ENCODE measurements at regions not wholly inside any gene's neighbourhood (a gene's known extent, or its start where the extent isn't known, plus 50 kb on each side); places are given as distances from the start of the nearest gene placed in this dataset.

DNA sequence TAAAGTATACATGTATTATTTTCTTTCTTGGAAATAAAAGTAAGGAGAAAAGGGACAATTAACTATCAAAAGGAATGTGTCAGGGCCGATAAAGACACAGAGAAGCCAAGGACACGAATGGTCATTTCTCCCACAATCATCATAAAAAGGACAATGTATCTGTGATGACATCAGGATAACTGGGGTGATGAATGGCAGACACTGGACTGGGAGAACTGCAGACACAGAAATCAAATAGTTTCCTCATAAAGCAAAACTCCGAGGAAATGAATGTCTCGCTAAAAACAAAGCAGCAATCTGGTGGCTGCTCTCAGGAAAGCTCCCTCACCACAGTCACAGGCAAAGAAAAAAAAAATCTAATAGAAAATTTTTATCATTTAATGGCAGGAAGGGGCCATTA lies 69.3 kb upstream of the NPY start:
- Histone ChIP-seq H3K27me3 (no peaks in the 10 kb centered on the region), H3K4me3 (no peak overlapping the region), H3K9me3 (no peaks in the 10 kb centered on the region), H3K27ac (no peak overlapping the region), H3K36me3 (no peaks in the 10 kb centered on the region), H3K4me1 (no peaks in the 10 kb centered on the region)
- WGBS, 2 donors, result 51% methylated on average over 4 of the region's 4 CpGs
- TF ChIP-seq, protein P1, sequence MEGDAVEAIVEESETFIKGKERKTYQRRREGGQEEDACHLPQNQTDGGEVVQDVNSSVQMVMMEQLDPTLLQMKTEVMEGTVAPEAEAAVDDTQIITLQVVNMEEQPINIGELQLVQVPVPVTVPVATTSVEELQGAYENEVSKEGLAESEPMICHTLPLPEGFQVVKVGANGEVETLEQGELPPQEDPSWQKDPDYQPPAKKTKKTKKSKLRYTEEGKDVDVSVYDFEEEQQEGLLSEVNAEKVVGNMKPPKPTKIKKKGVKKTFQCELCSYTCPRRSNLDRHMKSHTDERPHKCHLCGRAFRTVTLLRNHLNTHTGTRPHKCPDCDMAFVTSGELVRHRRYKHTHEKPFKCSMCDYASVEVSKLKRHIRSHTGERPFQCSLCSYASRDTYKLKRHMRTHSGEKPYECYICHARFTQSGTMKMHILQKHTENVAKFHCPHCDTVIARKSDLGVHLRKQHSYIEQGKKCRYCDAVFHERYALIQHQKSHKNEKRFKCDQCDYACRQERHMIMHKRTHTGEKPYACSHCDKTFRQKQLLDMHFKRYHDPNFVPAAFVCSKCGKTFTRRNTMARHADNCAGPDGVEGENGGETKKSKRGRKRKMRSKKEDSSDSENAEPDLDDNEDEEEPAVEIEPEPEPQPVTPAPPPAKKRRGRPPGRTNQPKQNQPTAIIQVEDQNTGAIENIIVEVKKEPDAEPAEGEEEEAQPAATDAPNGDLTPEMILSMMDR (IDR thresholded peaks at IDR 0.05), result no peak
- TF ChIP-seq POLR2A (IDR thresholded peaks at IDR 0.05), result no peak
- intact Hi-C loops (cut with DNase I), result no loop called here
- no peak for DNase-seq

DNA sequence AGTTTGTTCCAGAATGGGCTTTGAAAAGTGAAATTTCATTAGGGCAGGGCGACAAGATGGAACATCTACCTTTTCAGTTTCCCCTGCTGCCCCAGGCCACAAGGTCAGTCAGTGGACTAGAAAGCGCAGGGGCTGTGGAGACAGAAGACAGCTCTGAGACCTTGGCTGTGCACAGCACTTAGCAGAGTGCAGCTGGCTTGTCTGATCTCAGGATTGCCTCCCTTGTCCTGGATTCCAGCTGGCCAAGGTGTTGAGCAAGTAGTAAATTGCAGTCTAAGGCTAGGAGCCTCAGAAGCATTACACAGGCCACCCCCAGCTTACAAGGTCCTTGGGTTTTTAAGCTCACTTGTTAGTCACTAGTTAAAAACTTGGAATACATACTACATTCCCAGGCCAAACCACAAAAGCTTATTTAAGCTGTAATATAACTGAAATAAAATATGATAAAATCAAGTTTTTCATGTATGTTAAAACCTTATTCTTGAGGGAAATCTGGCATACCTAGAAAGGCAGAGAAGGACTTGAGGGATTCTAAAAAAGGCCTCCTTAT lies 67.3 kb upstream of the NPY start:
- H3K27ac ChIP-seq, result no peak overlapping the region
- no peaks in the 10 kb centered on the region for H3K27me3 ChIP-seq
- DNase-seq, result no peak
- TF ChIP-seq, protein P1 (IDR thresholded peaks at IDR 0.05), result no peak
- no peaks in the 10 kb centered on the region for H3K36me3 ChIP-seq
- no peaks in the 10 kb centered on the region for H3K4me1 ChIP-seq
- intact Hi-C loops (cut with DNase I), result no loop called here
- 82% methylated on average over 2 of the region's 2 CpGs; no CpG with 5 or more reads in 1 of the 2 donors for WGBS, 2 donors
- H3K9me3 ChIP-seq, result no peaks in the 10 kb centered on the region
- H3K4me3 ChIP-seq, result no peak overlapping the region

DNA sequence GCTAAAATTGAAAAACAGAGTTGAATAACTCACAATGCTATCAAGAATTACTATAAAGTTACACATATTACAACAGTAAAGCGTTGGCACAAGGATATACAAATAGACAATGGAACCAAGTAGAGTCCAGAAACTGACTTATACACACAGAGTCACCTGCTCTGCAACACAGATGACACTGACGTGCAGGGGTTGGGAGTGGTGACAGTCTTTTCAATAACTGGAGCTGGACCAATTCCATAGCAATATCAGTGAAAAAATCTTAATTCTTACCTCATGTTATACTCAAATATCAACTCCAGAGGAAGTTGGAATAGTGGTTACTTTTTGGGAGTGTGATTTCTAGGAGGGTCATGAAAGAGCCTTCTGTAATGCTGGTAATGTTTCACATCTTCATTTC lies 62.5 kb upstream of the NPY start:
- no peak overlapping the region for H3K27ac ChIP-seq
- DNase-seq, result no peak
- H3K27me3 ChIP-seq, result no peaks in the 10 kb centered on the region
- TF ChIP-seq, protein P1 (IDR thresholded peaks at IDR 0.05), result no peak
- no peak for TF ChIP-seq POLR2A (IDR thresholded peaks at IDR 0.05)
- intact Hi-C loops (cut with DNase I), result no loop called here
- H3K4me1 ChIP-seq, result no peaks in the 10 kb centered on the region
- H3K36me3 ChIP-seq, result no peaks in the 10 kb centered on the region
- WGBS, 2 donors, result 48 to 63% methylated on average over 2 of the region's 2 CpGs
- H3K4me3 ChIP-seq, result no peak overlapping the region
- peaks cover 0 to 17% (median 0%) of the 10 kb centered on the region in 3 donors for H3K9me3 ChIP-seq

DNA sequence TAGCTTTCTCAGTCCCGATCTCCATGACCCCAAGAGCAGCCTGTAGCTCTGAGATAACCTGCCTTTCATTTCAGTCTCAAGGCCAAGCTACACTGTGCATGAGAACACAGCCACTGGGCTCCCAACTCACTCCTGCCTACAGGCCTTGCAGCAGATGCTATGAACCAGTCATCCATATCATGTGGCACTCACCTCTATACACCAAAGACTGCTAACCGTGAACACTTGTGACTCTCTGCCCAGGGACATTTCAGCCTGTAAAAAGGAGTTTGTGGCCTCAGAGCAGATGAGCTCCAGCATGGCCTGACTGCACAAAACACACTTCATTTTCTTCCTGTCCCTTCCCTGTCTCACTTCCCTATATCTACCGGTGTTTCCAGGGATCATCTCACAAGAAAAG lies 56.9 kb upstream of the NPY start:
- Histone ChIP-seq H3K4me3 (no peak overlapping the region), H3K36me3 (no peaks in the 10 kb centered on the region), H3K27me3 (no peaks in the 10 kb centered on the region), H3K4me1 (no peaks in the 10 kb centered on the region), H3K9me3 (peaks cover 0 to 17% (median 0%) of the 10 kb centered on the region in 3 donors), H3K27ac (no peak overlapping the region)
- DNase-seq, result no peak
- intact Hi-C loops (cut with DNase I), result no loop called here
- TF ChIP-seq, protein P1 (IDR thresholded peaks at IDR 0.05), result no peak
- no peak for TF ChIP-seq POLR2A (IDR thresholded peaks at IDR 0.05)
- 40 to 50% methylated on average over 3 of the region's 3 CpGs for WGBS, 2 donors

DNA sequence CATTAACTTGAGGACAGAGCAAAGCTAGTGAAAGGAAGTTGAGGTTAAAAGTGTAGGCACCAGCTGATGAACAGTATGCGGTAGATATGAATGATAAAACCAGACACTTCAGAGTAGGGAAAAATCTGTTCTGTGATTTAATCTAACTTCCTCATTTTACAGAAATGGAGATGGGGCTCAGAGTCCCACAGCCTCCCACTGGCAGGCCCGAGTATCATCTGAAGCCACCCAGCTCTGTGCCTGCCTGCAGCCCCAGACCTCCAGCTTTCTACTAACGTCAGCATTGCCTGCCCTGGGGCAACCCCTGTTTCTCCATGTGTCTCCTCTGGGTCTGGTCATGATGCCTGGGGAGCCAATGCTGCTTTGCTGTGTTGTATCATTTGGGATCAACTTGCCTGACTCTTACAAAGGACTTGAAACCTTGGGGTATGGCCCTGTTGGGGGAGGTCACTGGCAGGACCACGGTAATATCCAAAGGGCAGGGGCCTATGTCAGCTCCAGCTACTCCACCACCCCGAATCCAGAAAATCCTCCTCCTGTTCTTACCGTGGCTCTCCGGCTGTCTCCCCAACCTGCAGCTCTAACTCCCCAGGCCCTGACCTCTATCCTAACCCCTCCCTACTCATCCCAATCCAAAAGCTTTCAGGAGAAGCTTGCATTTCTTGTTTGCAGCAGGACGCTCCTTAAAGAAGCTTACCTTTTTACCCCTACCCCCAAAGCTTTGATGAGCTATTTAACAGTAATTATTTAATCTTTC lies 56.2 kb upstream of the NPY start:
- WGBS, 2 donors, result 59 to 70% methylated on average over 7 to 8 of the region's 8 CpGs
- intact Hi-C loops (cut with DNase I), result no loop called here

More for the DNA sequence above, 56.2 kb upstream of the NPY start:
- Histone ChIP-seq H3K9me3 (peaks cover 0 to 17% (median 0%) of the 10 kb centered on the region in 3 donors), H3K27ac (no peak overlapping the region), H3K4me3 (no peak overlapping the region), H3K4me1 (no peaks in the 10 kb centered on the region), H3K27me3 (no peaks in the 10 kb centered on the region), H3K36me3 (no peaks in the 10 kb centered on the region)
- DNase-seq, result no peak
- TF ChIP-seq, protein P1 (IDR thresholded peaks at IDR 0.05), result no peak
- TF ChIP-seq POLR2A (IDR thresholded peaks at IDR 0.05), result no peak
